GM23338 (cell line): ENCODE measurements at regions not wholly inside any gene's neighbourhood (a gene's known extent, or its start where the extent isn't known, plus 50 kb on each side); places are given as distances from the start of the nearest gene placed in this dataset.

Experiments used
- ATAC-seq: fragments of 200-7000 bp; cut with Tn5 transposase; 3 replicates; pipeline ENCODE4 v1.9.1; 2020
- DNase-seq: peaks from one replicate; pipeline ENCODE4 v3.0.0-alpha.2; 2015; ENCODE audit warnings: low spot score
- H2AFZ ChIP-seq: fragments of 200-600 bp; sonication (generic); 2 replicates; pipeline ENCODE4 v1.8.0; 2016; ENCODE audit warnings: antibody characterized with exemption, mild to moderate bottlenecking, moderate library complexity
- H3F3A ChIP-seq: fragments of 200-600 bp; sonication (generic); replicated peaks from 2 replicates; pipeline ENCODE4 v1.8.0; 2017; ENCODE audit warnings: antibody characterized with exemption, mixed run types, low read depth
- H3K27ac ChIP-seq: fragments of 200-600 bp; sonication (generic); 2 replicates; pipeline ENCODE4 v1.6.1; 2016; ENCODE audit warnings: low read depth
- H3K27me3 ChIP-seq: fragments of 200-600 bp; sonication (generic); 2 replicates; pipeline ENCODE4 v1.8.0; 2016; ENCODE audit warnings: mild to moderate bottlenecking, mixed run types, moderate library complexity; ENCODE audit not compliant: insufficient read depth
- H3K36me3 ChIP-seq: fragments of 200-600 bp; sonication (generic); 2 replicates; pipeline ENCODE4 v1.8.0; 2016; ENCODE audit warnings: mild to moderate bottlenecking; ENCODE audit not compliant: insufficient read depth
- H3K4me1 ChIP-seq: fragments of 200-600 bp; sonication (generic); 2 replicates; pipeline ENCODE4 v1.8.0; 2016; ENCODE audit warnings: mild to moderate bottlenecking, moderate library complexity; ENCODE audit not compliant: insufficient read depth
- H3K4me2 ChIP-seq: fragments of 200-600 bp; sonication (generic); 2 replicates; pipeline ENCODE4 v1.7.1; 2017; ENCODE audit warnings: mixed run types
- H3K4me3 ChIP-seq: fragments of 200-600 bp; sonication (generic); 2 replicates; pipeline ENCODE4 v1.6.1; 2016; ENCODE audit warnings: mixed run types
- H3K79me2 ChIP-seq: fragments of 200-600 bp; sonication (generic); replicated peaks from 2 replicates; pipeline ENCODE4 v1.8.0; 2017; ENCODE audit warnings: mild to moderate bottlenecking; ENCODE audit not compliant: insufficient read depth
- H3K9me2 ChIP-seq: fragments of 200-600 bp; sonication (generic); 2 replicates; pipeline ENCODE4 v1.8.0; 2017; ENCODE audit not compliant: insufficient read depth
- H4K20me1 ChIP-seq: fragments of 200-600 bp; sonication (generic); replicated peaks from 2 replicates; pipeline ENCODE4 v1.8.0; 2017; ENCODE audit warnings: mild to moderate bottlenecking; ENCODE audit not compliant: insufficient read depth
- H3K27ac Mint-ChIP-seq: 2 replicates; pipeline ENCODE4 v1.8.0; 2020; ENCODE audit warnings: inconsistent platforms, mild to moderate bottlenecking, moderate library complexity, mixed read lengths
- H3K27me3 Mint-ChIP-seq: 3 replicates; pipeline ENCODE4 v1.8.0; 2022; ENCODE audit warnings: low read depth, mild to moderate bottlenecking, moderate library complexity, mixed read lengths, inconsistent platforms; ENCODE audit not compliant: insufficient read depth, poor library complexity
- H3K36me3 Mint-ChIP-seq: 3 replicates; pipeline ENCODE4 v1.8.0; 2021; ENCODE audit warnings: low read depth, mild to moderate bottlenecking, inconsistent platforms, moderate library complexity, mixed read lengths
- H3K4me1 Mint-ChIP-seq: 3 replicates; pipeline ENCODE4 v1.8.0; 2020; ENCODE audit warnings: mild to moderate bottlenecking, inconsistent platforms, mixed read lengths
- H3K4me3 Mint-ChIP-seq: 3 replicates; pipeline ENCODE4 v1.8.0; 2021; ENCODE audit warnings: moderate library complexity, mild to moderate bottlenecking, inconsistent platforms, mixed read lengths
- H3K9me3 Mint-ChIP-seq: 3 replicates; pipeline ENCODE4 v1.8.0; 2020; ENCODE audit warnings: moderate library complexity, mild to moderate bottlenecking, inconsistent platforms, mixed read lengths
- CREB1 ChIP-seq: fragments of 250-450 bp; sonication (Bioruptor Pico); IDR thresholded peaks from 2 replicates; pipeline ENCODE4 v1.5.0; 2020; ENCODE audit warnings: low read depth, mild to moderate bottlenecking, moderate library complexity
- CTCF ChIP-seq, 2 experiments: fragments of 200-600 bp in 1 of 2; sonication (generic) in 1 of 2; conservative IDR thresholded peaks; 2 replicates each; pipeline versions ENCODE4 v1.5.1 to v1.6.1; 2016 to 2017; ENCODE audit warnings: antibody characterized with exemption in 2 of 2, low read depth in 2 of 2, mild to moderate bottlenecking in 2 of 2, moderate library complexity in 1 of 2
- ETS1 ChIP-seq: IDR thresholded peaks from 2 replicates; pipeline ENCODE4 v1.6.1; 2016; ENCODE audit warnings: antibody characterized with exemption
- EZH2phosphoT487 ChIP-seq: fragments of 200-600 bp; sonication (generic); IDR thresholded peaks from one replicate; pipeline ENCODE4 v1.8.1; 2018; ENCODE audit warnings: antibody characterized with exemption; ENCODE audit not compliant: unreplicated experiment
- JUNB ChIP-seq: IDR thresholded peaks from one replicate; pipeline ENCODE4 v1.6.1; 2016; ENCODE audit warnings: antibody characterized with exemption; ENCODE audit not compliant: unreplicated experiment
- NANOG ChIP-seq: IDR thresholded peaks from 2 replicates; pipeline ENCODE4 v1.6.1; 2016; ENCODE audit warnings: antibody characterized with exemption, borderline replicate concordance
- POLR2AphosphoS5 ChIP-seq: IDR thresholded peaks from 2 replicates; pipeline ENCODE4 v1.6.1; 2016; ENCODE audit warnings: antibody characterized with exemption, low read depth
- REST ChIP-seq: IDR thresholded peaks from one replicate; pipeline ENCODE4 v1.6.1; 2018; ENCODE audit warnings: antibody characterized with exemption; ENCODE audit not compliant: unreplicated experiment
- STAT1 ChIP-seq: IDR thresholded peaks from one replicate; pipeline ENCODE4 v1.6.1; 2016; ENCODE audit warnings: antibody characterized with exemption; ENCODE audit not compliant: unreplicated experiment
- ZNF114 ChIP-seq: fragments of 250-450 bp; sonication (Bioruptor Pico); IDR thresholded peaks from 2 replicates; pipeline ENCODE4 v1.5.0; 2020; ENCODE audit warnings: mild to moderate bottlenecking, moderate library complexity
- ZNF331 ChIP-seq: fragments of 250-450 bp; sonication (Bioruptor Pico); IDR thresholded peaks from 2 replicates; pipeline ENCODE4 v1.5.0; 2020; ENCODE audit warnings: low read depth, mild to moderate bottlenecking, moderate library complexity
- ZNF462 ChIP-seq: fragments of 250-450 bp; sonication (Bioruptor Pico); IDR thresholded peaks from 2 replicates; pipeline ENCODE4 v1.5.0; 2020; ENCODE audit warnings: mild to moderate bottlenecking, moderate library complexity

- H3K79me2 ChIP-seq = no peaks in the 10 kb centered on the region
- no peak overlapping the region for H2AFZ ChIP-seq
- no peaks in the 10 kb centered on the region for H3K36me3 ChIP-seq
- no peak overlapping the region for H3K27ac Mint-ChIP-seq
- peaks cover 10% of the 10 kb centered on the region; the same call in 2 of the 3 replicates for H3K9me3 Mint-ChIP-seq
- no peak overlapping the region for H3K4me3 ChIP-seq
- no peaks in the 10 kb centered on the region for H3K9me2 ChIP-seq
- no peak overlapping the region for H3K4me3 Mint-ChIP-seq
- H3K4me2 ChIP-seq = no peak overlapping the region
- no peak overlapping the region for H3K27ac ChIP-seq
- H3F3A ChIP-seq = no peaks in the 10 kb centered on the region
- DNase-seq (no peak), ATAC-seq (no peak)
- H3K27me3 Mint-ChIP-seq = peaks cover 2% of the 10 kb centered on the region
- no peaks in the 10 kb centered on the region for H3K4me1 ChIP-seq
- no peaks in the 10 kb centered on the region; the same call in 2 of the 3 replicates for H3K36me3 Mint-ChIP-seq
- H4K20me1 ChIP-seq = no peaks in the 10 kb centered on the region
- TF ChIP-seq EZH2phosphoT487 = no peak
- no peak for TF ChIP-seq JUNB
- TF ChIP-seq ZNF331 = no peak
- no peak for TF ChIP-seq REST
- TF ChIP-seq ZNF114 (CRISPR knock-in tag) = no peak
- TF ChIP-seq CTCF (conservative IDR thresholded peaks at IDR 0.05; ENCODE audit: low read depth in 2 of 2) = no peak
- TF ChIP-seq ETS1 = no peak
- no peak for TF ChIP-seq STAT1
- TF ChIP-seq POLR2AphosphoS5 = no peak
- no peak for TF ChIP-seq CREB1
- no peak for TF ChIP-seq NANOG
- TF ChIP-seq ZNF462 (CRISPR knock-in tag) = no peak
- no peaks in the 10 kb centered on the region for H3K4me1 Mint-ChIP-seq
- H3K27me3 ChIP-seq = no peaks in the 10 kb centered on the region
Observed at GRCh38 chrX:117744958-117745357, 371.7 kb downstream of the KLHL13 start.
